ENCODE measurements at regions not wholly inside any gene's neighbourhood (a gene's known extent, or its start where the extent isn't known, plus 50 kb on each side); places are given as distances from the start of the nearest gene placed in this dataset.
A peak's percentile ranks its signal among the peaks of the same experiment; 100 is the strongest.

DNA sequence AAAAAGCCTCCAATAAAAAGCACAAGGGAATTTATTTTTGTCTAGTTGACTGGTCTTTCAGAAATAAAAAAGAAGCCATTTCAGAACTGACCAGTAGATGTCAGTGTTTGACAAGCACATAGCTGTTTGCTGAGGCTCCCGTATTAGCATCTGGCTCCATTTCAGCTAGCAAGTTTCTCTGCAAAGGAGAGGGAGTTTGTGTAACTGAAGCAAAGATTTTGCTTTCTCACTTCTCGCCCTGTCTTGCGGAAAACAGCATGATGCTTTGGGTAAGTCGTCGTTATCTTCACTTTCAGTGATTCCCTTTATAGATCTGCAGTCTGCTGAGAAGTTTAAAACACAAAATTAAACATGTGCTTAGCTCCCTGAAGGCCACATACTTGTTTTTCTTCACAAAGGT lies 85.5 kb downstream of the CT47B1 start:
- Histone ChIP-seq H3K4me3 (ENCODE audit: low read depth, low read length) (no peak overlapping the region), H3K4me1 (no peaks in the 10 kb centered on the region), H3K9me3 (no peaks in the 10 kb centered on the region), H3K27me3 (replicated peaks; ENCODE audit: control insufficient read depth, insufficient read depth, low read length) (no peaks in the 10 kb centered on the region), H3K36me3 (ENCODE audit: control insufficient read depth, insufficient read depth, low read length) (no peaks in the 10 kb centered on the region)
- Mint-ChIP-seq H3K4me1 (ENCODE audit: low read depth, unreplicated experiment) (no peaks in the 10 kb centered on the region), H3K27ac (ENCODE audit: unreplicated experiment) (no peak overlapping the region), H3K4me3 (ENCODE audit: unreplicated experiment) (no peak overlapping the region), H3K9me3 (ENCODE audit: unreplicated experiment) (no peaks in the 10 kb centered on the region), H3K36me3 (ENCODE audit: insufficient read depth, unreplicated experiment) (no peaks in the 10 kb centered on the region), H3K27me3 (ENCODE audit: insufficient read depth, unreplicated experiment) (peaks cover 3% of the 10 kb centered on the region)
- TF ChIP-seq, protein P1, sequence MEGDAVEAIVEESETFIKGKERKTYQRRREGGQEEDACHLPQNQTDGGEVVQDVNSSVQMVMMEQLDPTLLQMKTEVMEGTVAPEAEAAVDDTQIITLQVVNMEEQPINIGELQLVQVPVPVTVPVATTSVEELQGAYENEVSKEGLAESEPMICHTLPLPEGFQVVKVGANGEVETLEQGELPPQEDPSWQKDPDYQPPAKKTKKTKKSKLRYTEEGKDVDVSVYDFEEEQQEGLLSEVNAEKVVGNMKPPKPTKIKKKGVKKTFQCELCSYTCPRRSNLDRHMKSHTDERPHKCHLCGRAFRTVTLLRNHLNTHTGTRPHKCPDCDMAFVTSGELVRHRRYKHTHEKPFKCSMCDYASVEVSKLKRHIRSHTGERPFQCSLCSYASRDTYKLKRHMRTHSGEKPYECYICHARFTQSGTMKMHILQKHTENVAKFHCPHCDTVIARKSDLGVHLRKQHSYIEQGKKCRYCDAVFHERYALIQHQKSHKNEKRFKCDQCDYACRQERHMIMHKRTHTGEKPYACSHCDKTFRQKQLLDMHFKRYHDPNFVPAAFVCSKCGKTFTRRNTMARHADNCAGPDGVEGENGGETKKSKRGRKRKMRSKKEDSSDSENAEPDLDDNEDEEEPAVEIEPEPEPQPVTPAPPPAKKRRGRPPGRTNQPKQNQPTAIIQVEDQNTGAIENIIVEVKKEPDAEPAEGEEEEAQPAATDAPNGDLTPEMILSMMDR (IDR thresholded peaks at IDR 0.05; ENCODE audit: insufficient read depth in 1 of 2, low read depth in 1 of 2, low read length in 1 of 2, severe bottlenecking in 1 of 2, unreplicated experiment in 1 of 2) = peak; percentile 44 to 55
- intact Hi-C loops (cut with micrococcal nuclease; ENCODE audit: unreplicated experiment) = loop anchor here (1.0 to 10.0 kb wide), 3 partner anchors 67 to 789 kb away; no protein-coding TSS in a partner anchor
- BruUV-seq (replicated peaks) = no TSS peak
- CTCF ChIA-PET = interaction anchor here (0.8 to 2.7 kb wide), 2 partner anchors 67 to 780 kb away, joined by 3 to 9 read pairs; no protein-coding TSS in a partner anchor
- POLR2A ChIA-PET = no interaction called here
- DNase-seq = peak in 1 of 2 experiments; percentile 39

DNA sequence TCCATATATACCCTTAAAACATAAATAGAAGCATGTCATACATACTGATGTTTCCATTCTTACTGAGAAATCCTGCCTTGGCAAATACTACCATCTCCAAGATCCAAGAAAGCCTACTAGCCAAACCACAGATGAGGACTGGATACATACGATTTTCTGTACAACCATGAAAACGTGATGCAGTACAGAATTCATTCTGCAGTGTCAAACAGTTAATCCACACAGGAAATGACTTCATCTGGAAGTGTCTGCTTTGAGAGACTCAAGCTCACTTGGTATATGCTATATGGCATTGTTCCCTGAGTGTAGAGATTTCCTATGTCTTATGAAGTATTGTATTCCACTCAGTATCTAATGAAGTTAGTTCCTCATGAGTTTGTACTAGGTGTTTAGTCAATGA lies 94.3 kb downstream of the CT47B1 start:
- H3K36me3 ChIP-seq (ENCODE audit: control insufficient read depth, insufficient read depth, low read length) = no peaks in the 10 kb centered on the region
- intact Hi-C loops (cut with micrococcal nuclease; ENCODE audit: unreplicated experiment) = no loop called here
- H3K9me3 ChIP-seq = no peaks in the 10 kb centered on the region
- no peaks in the 10 kb centered on the region for H3K4me1 ChIP-seq
- BruUV-seq (replicated peaks) = no TSS peak
- no peak overlapping the region for H3K4me3 Mint-ChIP-seq (ENCODE audit: unreplicated experiment)
- TF ChIP-seq, protein P1 (IDR thresholded peaks at IDR 0.05; ENCODE audit: insufficient read depth in 1 of 2, low read depth in 1 of 2, low read length in 1 of 2, severe bottlenecking in 1 of 2, unreplicated experiment in 1 of 2) = no peak
- ChIA-PET CTCF (no interaction called here), POLR2A (no interaction called here)
- no peak overlapping the region for H3K4me3 ChIP-seq (ENCODE audit: low read depth, low read length)
- no peaks in the 10 kb centered on the region for H3K36me3 Mint-ChIP-seq (ENCODE audit: insufficient read depth, unreplicated experiment)
- DNase-seq = no peak
- H3K27me3 ChIP-seq (replicated peaks; ENCODE audit: control insufficient read depth, insufficient read depth, low read length) = no peaks in the 10 kb centered on the region
- H3K9me3 Mint-ChIP-seq (ENCODE audit: unreplicated experiment) = no peaks in the 10 kb centered on the region
- no peaks in the 10 kb centered on the region for H3K27me3 Mint-ChIP-seq (ENCODE audit: insufficient read depth, unreplicated experiment)
- no peak overlapping the region for H3K27ac Mint-ChIP-seq (ENCODE audit: unreplicated experiment)
- no peaks in the 10 kb centered on the region for H3K4me1 Mint-ChIP-seq (ENCODE audit: low read depth, unreplicated experiment)

DNA sequence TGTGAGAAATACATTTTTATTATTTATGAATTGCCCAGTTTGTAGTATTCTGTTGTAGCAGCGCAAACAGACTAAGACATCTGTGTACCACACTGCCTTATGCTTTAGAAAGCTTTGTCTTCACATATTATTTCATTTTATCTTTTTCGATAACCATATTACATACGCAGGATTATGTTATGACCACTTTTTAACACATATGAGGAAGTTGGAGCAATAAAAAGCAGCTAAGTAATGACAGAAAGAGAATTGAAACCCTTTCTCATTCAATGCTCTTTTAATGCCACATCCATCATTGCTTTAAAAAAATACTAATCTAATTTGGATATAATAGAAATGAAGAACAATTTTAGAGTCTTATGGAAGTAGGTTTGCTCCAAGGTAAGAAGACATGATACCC lies 99.7 kb downstream of the CT47B1 start:
- no TSS peak for BruUV-seq (replicated peaks)
- H3K4me1 ChIP-seq = no peaks in the 10 kb centered on the region
- CTCF ChIA-PET = no interaction called here

More for the DNA sequence above, 99.7 kb downstream of the CT47B1 start:
- intact Hi-C loops (cut with micrococcal nuclease; ENCODE audit: unreplicated experiment) = no loop called here
- H3K4me3 Mint-ChIP-seq (ENCODE audit: unreplicated experiment) = no peak overlapping the region
- no peaks in the 10 kb centered on the region for H3K9me3 Mint-ChIP-seq (ENCODE audit: unreplicated experiment)
- H3K36me3 Mint-ChIP-seq (ENCODE audit: insufficient read depth, unreplicated experiment) = no peaks in the 10 kb centered on the region
- H3K27me3 Mint-ChIP-seq (ENCODE audit: insufficient read depth, unreplicated experiment) = no peaks in the 10 kb centered on the region
- POLR2A ChIA-PET = no interaction called here
- no peaks in the 10 kb centered on the region for H3K4me1 Mint-ChIP-seq (ENCODE audit: low read depth, unreplicated experiment)
- H3K27ac Mint-ChIP-seq (ENCODE audit: unreplicated experiment) = no peak overlapping the region
- Histone ChIP-seq H3K4me3 (ENCODE audit: low read depth, low read length) (no peak overlapping the region), H3K9me3 (no peaks in the 10 kb centered on the region), H3K36me3 (ENCODE audit: control insufficient read depth, insufficient read depth, low read length) (no peaks in the 10 kb centered on the region), H3K27me3 (replicated peaks; ENCODE audit: control insufficient read depth, insufficient read depth, low read length) (no peaks in the 10 kb centered on the region)
- DNase-seq = no peak
- TF ChIP-seq, protein P1 (IDR thresholded peaks at IDR 0.05; ENCODE audit: insufficient read depth in 1 of 2, low read depth in 1 of 2, low read length in 1 of 2, severe bottlenecking in 1 of 2, unreplicated experiment in 1 of 2) = no peak

Measured in Caco-2 (cell line).